ENCODE measurements at regions not wholly inside any gene's neighbourhood (a gene's known extent, or its start where the extent isn't known, plus 50 kb on each side); places are given as distances from the start of the nearest gene placed in this dataset.

DNA sequence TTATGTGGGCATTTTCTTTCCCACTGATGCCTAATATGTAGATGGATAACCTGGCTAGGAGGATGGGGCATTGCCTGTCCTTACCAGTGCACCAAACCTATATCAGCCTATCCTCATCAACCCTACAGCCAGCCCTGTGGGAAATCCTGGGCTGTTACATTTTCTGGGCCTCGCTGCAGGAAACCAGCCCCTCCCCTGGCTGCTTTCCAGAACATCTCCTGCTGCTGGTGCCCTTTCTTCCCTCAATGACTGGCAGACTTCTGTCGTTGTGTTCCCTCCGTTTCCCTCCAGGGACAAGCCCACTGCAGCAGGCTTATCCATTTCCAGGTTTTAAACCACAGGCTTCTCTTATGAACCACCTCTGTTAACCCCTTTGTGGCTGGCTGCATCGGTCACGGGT lies 486.1 kb upstream of the COBL start:
- TF ChIP-seq, protein P1, sequence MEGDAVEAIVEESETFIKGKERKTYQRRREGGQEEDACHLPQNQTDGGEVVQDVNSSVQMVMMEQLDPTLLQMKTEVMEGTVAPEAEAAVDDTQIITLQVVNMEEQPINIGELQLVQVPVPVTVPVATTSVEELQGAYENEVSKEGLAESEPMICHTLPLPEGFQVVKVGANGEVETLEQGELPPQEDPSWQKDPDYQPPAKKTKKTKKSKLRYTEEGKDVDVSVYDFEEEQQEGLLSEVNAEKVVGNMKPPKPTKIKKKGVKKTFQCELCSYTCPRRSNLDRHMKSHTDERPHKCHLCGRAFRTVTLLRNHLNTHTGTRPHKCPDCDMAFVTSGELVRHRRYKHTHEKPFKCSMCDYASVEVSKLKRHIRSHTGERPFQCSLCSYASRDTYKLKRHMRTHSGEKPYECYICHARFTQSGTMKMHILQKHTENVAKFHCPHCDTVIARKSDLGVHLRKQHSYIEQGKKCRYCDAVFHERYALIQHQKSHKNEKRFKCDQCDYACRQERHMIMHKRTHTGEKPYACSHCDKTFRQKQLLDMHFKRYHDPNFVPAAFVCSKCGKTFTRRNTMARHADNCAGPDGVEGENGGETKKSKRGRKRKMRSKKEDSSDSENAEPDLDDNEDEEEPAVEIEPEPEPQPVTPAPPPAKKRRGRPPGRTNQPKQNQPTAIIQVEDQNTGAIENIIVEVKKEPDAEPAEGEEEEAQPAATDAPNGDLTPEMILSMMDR (conservative IDR thresholded peaks at IDR 0.05) = no peak
- TF ChIP-seq EZH2 (IDR thresholded peaks at IDR 0.05; ENCODE audit: low read depth) = no peak
